GM12891 (cell line): ENCODE measurements at regions not wholly inside any gene's neighbourhood (a gene's known extent, or its start where the extent isn't known, plus 50 kb on each side); places are given as distances from the start of the nearest gene placed in this dataset.

Experiments used
- POLR2A ChIP-seq: IDR thresholded peaks from 2 replicates; pipeline ENCODE4 v1.6.1; 2011; ENCODE audit warnings: low read depth, low read length, control low read depth
- POLR2AphosphoS5 ChIP-seq: IDR thresholded peaks from 2 replicates; pipeline ENCODE4 v1.6.1; 2011; ENCODE audit warnings: low read depth, low read length, control low read depth
- SPI1 ChIP-seq: IDR thresholded peaks from 2 replicates; pipeline ENCODE4 v1.6.1; 2011; ENCODE audit warnings: low read depth, low read length, control low read depth

- no peak for TF ChIP-seq POLR2AphosphoS5
- TF ChIP-seq POLR2A, result no peak
- no peak for TF ChIP-seq SPI1
These were observed 268.8 kb downstream of the SLITRK1 start for GRCh38 chr13:83613524-83613923.
